Ishikawa (cell line): ENCODE measurements at regions not wholly inside any gene's neighbourhood (a gene's known extent, or its start where the extent isn't known, plus 50 kb on each side); places are given as distances from the start of the nearest gene placed in this dataset.

ENCODE experiments used
- CEBPB ChIP-seq: IDR thresholded peaks from 2 replicates; pipeline ENCODE4 v1.6.1; 2012
- CREB1 ChIP-seq: IDR thresholded peaks from 2 replicates; pipeline ENCODE4 v1.6.1; 2012; ENCODE audit warnings: low read depth
- EGR1 ChIP-seq: IDR thresholded peaks from 2 replicates; pipeline ENCODE4 v1.6.1; 2012
- EP300 ChIP-seq: IDR thresholded peaks from 2 replicates; pipeline ENCODE4 v1.6.1; 2012; ENCODE audit warnings: borderline replicate concordance
- FOXM1 ChIP-seq: IDR thresholded peaks from 2 replicates; pipeline ENCODE4 v1.6.1; 2012; ENCODE audit warnings: low read depth, borderline replicate concordance
- MAX ChIP-seq: IDR thresholded peaks from 2 replicates; pipeline ENCODE4 v1.6.1; 2012
- NFIC ChIP-seq: IDR thresholded peaks from 2 replicates; pipeline ENCODE4 v1.6.1; 2012
- RAD21 ChIP-seq: IDR thresholded peaks from 2 replicates; pipeline ENCODE4 v1.6.1; 2012; ENCODE audit warnings: low read depth
- REST ChIP-seq: IDR thresholded peaks from 2 replicates; pipeline ENCODE4 v1.6.1; 2012; ENCODE audit warnings: low read depth, mild to moderate bottlenecking
- TAF1 ChIP-seq: IDR thresholded peaks from 2 replicates; pipeline ENCODE4 v1.6.1; 2012; ENCODE audit warnings: low read depth, mild to moderate bottlenecking
- TCF12 ChIP-seq: IDR thresholded peaks from 2 replicates; pipeline ENCODE4 v1.6.1; 2012; ENCODE audit warnings: low read depth
- TEAD4 ChIP-seq: IDR thresholded peaks from 2 replicates; pipeline ENCODE4 v1.6.1; 2012
- YY1 ChIP-seq: IDR thresholded peaks from 2 replicates; pipeline ENCODE4 v1.6.1; 2012; ENCODE audit warnings: low read depth
- ZBTB7A ChIP-seq: IDR thresholded peaks from 2 replicates; pipeline ENCODE4 v1.6.1; 2012; ENCODE audit warnings: low read depth
- TF ChIP-seq, protein P1 (sequence below): IDR thresholded peaks from 2 replicates; pipeline ENCODE4 v1.6.1; 2012

DNA sequence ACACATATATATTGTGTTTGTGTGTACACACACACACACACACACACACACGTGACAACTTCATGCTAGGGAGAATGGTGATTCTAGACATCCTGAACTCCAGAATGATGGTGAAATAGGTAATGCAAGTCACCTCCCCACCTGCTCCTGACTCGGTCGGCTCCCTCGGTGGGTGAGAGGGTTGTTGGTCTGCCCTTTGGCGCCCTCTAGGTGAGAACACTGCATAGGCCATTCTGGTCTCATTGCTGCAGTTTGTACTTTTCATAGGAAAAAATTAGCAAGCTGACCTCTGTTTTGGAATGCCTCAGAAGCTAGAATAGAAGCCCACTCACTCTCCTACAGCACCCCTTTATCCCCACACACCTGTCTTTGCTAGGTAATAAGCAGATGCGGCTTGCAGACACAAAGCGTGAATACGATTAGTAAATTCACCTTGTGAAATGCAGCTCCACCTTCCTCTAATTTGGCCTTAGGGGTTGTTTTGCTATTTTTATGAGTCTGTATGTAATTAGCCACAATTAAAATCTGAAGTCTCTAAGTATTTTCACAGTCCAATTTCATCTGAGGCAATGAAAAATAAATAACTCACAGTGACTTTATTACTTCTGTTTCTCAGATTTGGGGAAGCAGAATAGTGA, 130.0 kb upstream of the KCNJ15 start:
- TF ChIP-seq RAD21 (peak; percentile 74), MAX (no peak), YY1 (no peak), TEAD4 (no peak), EGR1 (no peak), CEBPB (no peak), REST (no peak)

- no peak for TF ChIP-seq TCF12
- no peak for TF ChIP-seq NFIC
- TF ChIP-seq REST: no peak
Measured at GRCh38 chr21:38129711-38130110, 127.1 kb upstream of the KCNJ15 start.

- no peak for TF ChIP-seq CREB1
- TF ChIP-seq TCF12: no peak
- TF ChIP-seq, protein P1, sequence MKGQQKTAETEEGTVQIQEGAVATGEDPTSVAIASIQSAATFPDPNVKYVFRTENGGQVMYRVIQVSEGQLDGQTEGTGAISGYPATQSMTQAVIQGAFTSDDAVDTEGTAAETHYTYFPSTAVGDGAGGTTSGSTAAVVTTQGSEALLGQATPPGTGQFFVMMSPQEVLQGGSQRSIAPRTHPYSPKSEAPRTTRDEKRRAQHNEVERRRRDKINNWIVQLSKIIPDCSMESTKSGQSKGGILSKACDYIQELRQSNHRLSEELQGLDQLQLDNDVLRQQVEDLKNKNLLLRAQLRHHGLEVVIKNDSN: no peak
- no peak for TF ChIP-seq NFIC
- TF ChIP-seq MAX: no peak
- TF ChIP-seq FOXM1: no peak
- TF ChIP-seq EP300: no peak
- no peak for TF ChIP-seq REST
- TF ChIP-seq RAD21: no peak
- no peak for TF ChIP-seq TAF1
- TF ChIP-seq EGR1: no peak
- TF ChIP-seq CEBPB: no peak
- no peak for TF ChIP-seq ZBTB7A
- no peak for TF ChIP-seq TEAD4
- TF ChIP-seq YY1: no peak
Measured at GRCh38 chr21:38133240-38133639, 123.6 kb upstream of the KCNJ15 start.

- no peak for TF ChIP-seq EGR1
Measured at GRCh38 chr21:38134084-38134873, 122.5 kb upstream of the KCNJ15 start.

- TF ChIP-seq FOXM1 (no peak), YY1 (no peak), EGR1 (no peak), TEAD4 (no peak), TCF12 (no peak), REST (no peak), ZBTB7A (no peak), RAD21 (no peak), EP300 (no peak), MAX (no peak), TAF1 (no peak), NFIC (no peak), CEBPB (no peak), CREB1 (no peak)
- TF ChIP-seq, protein P1: no peak
Measured at GRCh38 chr21:38136201-38136600, 120.6 kb upstream of the KCNJ15 start.
